ENCODE measurements at regions not wholly inside any gene's neighbourhood (a gene's known extent, or its start where the extent isn't known, plus 50 kb on each side); places are given as distances from the start of the nearest gene placed in this dataset.

- TF ChIP-seq EZH2 (IDR thresholded peaks at IDR 0.05; ENCODE audit: insufficient read depth, poor library complexity, severe bottlenecking) (no peak), EZH2phosphoT487 (IDR thresholded peaks at IDR 0.05; ENCODE audit: insufficient read depth, low read depth) (no peak)
These were observed 561.7 kb upstream of the SGO1 start for GRCh38 chr3:20747741-20748140.
